DND-41 (cell line): ENCODE measurements at regions not wholly inside any gene's neighbourhood (a gene's known extent, or its start where the extent isn't known, plus 50 kb on each side); places are given as distances from the start of the nearest gene placed in this dataset.
"Not testable (repeated sequence)": the region's sequence is repeated elsewhere in the genome, so short reads cannot be mapped to it uniquely, and the experiment has no call there.

ENCODE experiments used
- ATAC-seq: fragments of 200-7000 bp; cut with Tn5 transposase; 3 replicates; pipeline ENCODE4 v1.9.1; 2021; ENCODE audit warnings: low read depth; ENCODE audit not compliant: insufficient read depth
- DNase-seq: peaks from one replicate; pipeline ENCODE4 v3.0.0-alpha.2; 2020
- H2AFZ ChIP-seq: 2 replicates; pipeline ENCODE4 v1.6.0; 2012; ENCODE audit warnings: low read depth, low read length
- H3K27ac ChIP-seq: 2 replicates; pipeline ENCODE4 v1.5.1; 2012; ENCODE audit warnings: low read length, inconsistent platforms
- H3K27me3 ChIP-seq: fragments of 200-600 bp; sonication (generic); 2 replicates; pipeline ENCODE4 v1.6.0; 2012; ENCODE audit warnings: low read length, mild to moderate bottlenecking, inconsistent platforms; ENCODE audit not compliant: insufficient read depth, poor library complexity
- H3K36me3 ChIP-seq: 2 replicates; pipeline ENCODE4 v1.5.1; 2012; ENCODE audit warnings: low read length, inconsistent platforms; ENCODE audit not compliant: insufficient read depth
- H3K4me1 ChIP-seq: 2 replicates; pipeline ENCODE4 v1.5.1; 2012; ENCODE audit warnings: mild to moderate bottlenecking, low read length; ENCODE audit not compliant: insufficient read depth
- H3K4me2 ChIP-seq: 2 replicates; pipeline ENCODE4 v1.6.0; 2012; ENCODE audit warnings: mild to moderate bottlenecking, moderate library complexity, low read length, inconsistent platforms; ENCODE audit not compliant: insufficient read depth
- H3K4me3 ChIP-seq, 2 experiments: fragments of 200-600 bp in 1 of 2; shearing (Covaris generic) in 1 of 2; 2 replicates each; pipeline ENCODE4 v1.5.1; 2012 to 2016; ENCODE audit warnings: inconsistent platforms in 2 of 2, low read length in 2 of 2, mild to moderate bottlenecking in 2 of 2, low read depth in 1 of 2, moderate library complexity in 1 of 2
- H3K79me2 ChIP-seq: 2 replicates; pipeline ENCODE4 v1.6.0; 2012; ENCODE audit warnings: low read length, inconsistent platforms; ENCODE audit not compliant: insufficient read depth
- H3K9ac ChIP-seq: 2 replicates; pipeline ENCODE4 v1.6.0; 2012; ENCODE audit warnings: low read depth, mild to moderate bottlenecking, inconsistent platforms, low read length, moderate library complexity
- H3K9me3 ChIP-seq: 2 replicates; pipeline ENCODE4 v1.5.1; 2012; ENCODE audit warnings: low read length, moderate library complexity, mild to moderate bottlenecking, inconsistent platforms; ENCODE audit not compliant: insufficient read depth, severe bottlenecking
- H4K20me1 ChIP-seq: 2 replicates; pipeline ENCODE4 v1.6.0; 2012; ENCODE audit warnings: low read length; ENCODE audit not compliant: insufficient read depth
- CTCF ChIP-seq: IDR thresholded peaks from 2 replicates; pipeline ENCODE4 v1.5.1; 2012; ENCODE audit warnings: borderline replicate concordance, low read length, moderate library complexity, mild to moderate bottlenecking; ENCODE audit not compliant: poor library complexity, severe bottlenecking; ENCODE audit errors: extremely low read depth
- EZH2 ChIP-seq: IDR thresholded peaks from 3 replicates; pipeline ENCODE4 v1.6.1; 2012; ENCODE audit warnings: borderline replicate concordance, low read depth, mild to moderate bottlenecking, moderate library complexity, low read length, inconsistent platforms; ENCODE audit not compliant: severe bottlenecking

GRCh38 chr1:219863816-219864215 lies 64.5 kb downstream of the SLC30A10 start:
- not testable (repeated sequence) for H3K4me1 ChIP-seq, ATAC-seq, H3K9ac ChIP-seq, H3K79me2 ChIP-seq, H3K36me3 ChIP-seq, H3K4me2 ChIP-seq, H3K4me3 ChIP-seq, H3K9me3 ChIP-seq, DNase-seq, H3K27ac ChIP-seq, H4K20me1 ChIP-seq, H2AFZ ChIP-seq, H3K27me3 ChIP-seq

GRCh38 chr1:219862366-219862765 lies 66.0 kb downstream of the SLC30A10 start:
- no peaks in the 10 kb centered on the region for H3K36me3 ChIP-seq
- H3K9ac ChIP-seq, result no peak overlapping the region
- no peaks in the 10 kb centered on the region for H3K79me2 ChIP-seq
- H4K20me1 ChIP-seq, result no peaks in the 10 kb centered on the region
- no peak overlapping the region for H3K27ac ChIP-seq
- H3K4me1 ChIP-seq, result no peaks in the 10 kb centered on the region
- ATAC-seq, result no peak
- H3K4me2 ChIP-seq, result no peak overlapping the region
- DNase-seq, result no peak
- H2AFZ ChIP-seq, result no peak overlapping the region
- no peak for TF ChIP-seq EZH2
- no peak for TF ChIP-seq CTCF
- H3K27me3 ChIP-seq, result no peaks in the 10 kb centered on the region
- H3K4me3 ChIP-seq, result no peak overlapping the region
- H3K9me3 ChIP-seq, result no peaks in the 10 kb centered on the region

- Histone ChIP-seq H3K27ac (no peak overlapping the region), H3K36me3 (no peaks in the 10 kb centered on the region), H3K9ac (no peak overlapping the region), H3K4me1 (no peaks in the 10 kb centered on the region), H3K4me3 (no peak overlapping the region), H3K4me2 (no peak overlapping the region), H3K9me3 (no peaks in the 10 kb centered on the region), H3K79me2 (no peaks in the 10 kb centered on the region), H2AFZ (no peak overlapping the region), H3K27me3 (no peaks in the 10 kb centered on the region), H4K20me1 (no peaks in the 10 kb centered on the region)
- DNase-seq (no peak), ATAC-seq (no peak)
- TF ChIP-seq CTCF (no peak), EZH2 (no peak)
These were observed 69.4 kb downstream of the SLC30A10 start for GRCh38 chr1:219858980-219859379.

- Histone ChIP-seq H2AFZ (no peak overlapping the region), H3K9me3 (no peaks in the 10 kb centered on the region), H4K20me1 (no peaks in the 10 kb centered on the region), H3K9ac (no peak overlapping the region), H3K4me1 (no peaks in the 10 kb centered on the region), H3K4me2 (no peak overlapping the region), H3K4me3 (no peak overlapping the region), H3K27me3 (no peaks in the 10 kb centered on the region), H3K79me2 (no peaks in the 10 kb centered on the region), H3K27ac (no peak overlapping the region), H3K36me3 (no peaks in the 10 kb centered on the region)
- DNase-seq, result no peak
- no peak for TF ChIP-seq EZH2
- TF ChIP-seq CTCF, result no peak
- ATAC-seq, result no peak
These were observed 81.0 kb downstream of the SLC30A10 start for GRCh38 chr1:219847215-219847855.

- H3K9ac ChIP-seq, H2AFZ ChIP-seq: not testable (repeated sequence)
These were observed 88.8 kb downstream of the SLC30A10 start for GRCh38 chr1:219839595-219839994.

More at GRCh38 chr1:219839595-219839994, 88.8 kb downstream of the SLC30A10 start:
- not testable (repeated sequence) for H3K27ac ChIP-seq, H4K20me1 ChIP-seq, H3K27me3 ChIP-seq, DNase-seq, H3K4me2 ChIP-seq, H3K36me3 ChIP-seq, H3K4me1 ChIP-seq, H3K79me2 ChIP-seq, ATAC-seq, H3K4me3 ChIP-seq, H3K9me3 ChIP-seq
